T-cell (primary cell): ENCODE measurements at regions not wholly inside any gene's neighbourhood (a gene's known extent, or its start where the extent isn't known, plus 50 kb on each side); places are given as distances from the start of the nearest gene placed in this dataset.
"Not testable (repeated sequence)": the region's sequence is repeated elsewhere in the genome, so short reads cannot be mapped to it uniquely, and the experiment has no call there.

ENCODE experiments used
- ATAC-seq, 4 experiments: fragments of 200-7000 bp in 3 of 4; fragments of 150-1000 bp in 1 of 4; cut with Tn5 transposase; replicated peaks in 1 of 4; 1 replicate in 3 of 4; 2 replicates in 1 of 4; pipeline ENCODE4 v1.10.0; 2021; ENCODE audit warnings: moderate library complexity in 3 of 4, mild to moderate bottlenecking in 2 of 4, moderate number of reproducible peaks in 1 of 4
- CTCF ChIA-PET, 2 donors: fragments of 300-600 bp; sonication (Branson Sonifier 250); formaldehyde crosslinking; loops; one replicate each; lab custom pipeline; 2022; ENCODE audit warnings: antibody characterized with exemption in 2 of 2; lab: Charles Lee
- POLR2A ChIA-PET, 2 donors: fragments of 300-600 bp; sonication (Branson Sonifier 250); formaldehyde crosslinking; loops; one replicate each; lab custom pipeline; 2022; ENCODE audit warnings: antibody characterized with exemption in 2 of 2; lab: Charles Lee
- DNase-seq, 35 experiments: peaks; one replicate each; pipeline versions ENCODE4 v3.0.0 to v3.0.0-alpha.2; 2013 to 2023
- H3K27ac ChIP-seq: one replicate; pipeline ENCODE4 v1.5.1; 2013; ENCODE audit warnings: low read length
- H3K27me3 ChIP-seq, 2 experiments: replicated peaks in 1 of 2; 1 replicate in 1 of 2; 2 replicates in 1 of 2; pipeline versions ENCODE4 v1.6.1 to v1.7.0; 2013; ENCODE audit warnings: low read length in 1 of 2, mixed read lengths in 1 of 2; ENCODE audit not compliant: control insufficient read depth in 2 of 2, insufficient read depth in 2 of 2; ENCODE audit errors: extremely low read depth in 1 of 2
- H3K36me3 ChIP-seq, 2 donors: 1 replicate in 1 of 2; 2 replicates in 1 of 2; pipeline versions ENCODE4 v1.6.1 to v1.7.0; 2013; ENCODE audit warnings: low read length in 1 of 2; ENCODE audit not compliant: control insufficient read depth in 2 of 2, insufficient read depth in 1 of 2; ENCODE audit errors: extremely low read depth in 1 of 2
- H3K4me1 ChIP-seq, 2 experiments: 1 replicate in 1 of 2; 2 replicates in 1 of 2; pipeline versions ENCODE4 v1.6.1 to v1.7.0; 2013; ENCODE audit warnings: low read length in 2 of 2, mixed read lengths in 1 of 2; ENCODE audit not compliant: insufficient read depth in 2 of 2, control insufficient read depth in 1 of 2; ENCODE audit errors: extremely low read depth in 1 of 2
- H3K4me3 ChIP-seq, 2 donors: 1 replicate in 1 of 2; 2 replicates in 1 of 2; pipeline versions ENCODE4 v1.5.1 to v1.7.0; 2013; ENCODE audit warnings: mild to moderate bottlenecking in 2 of 2, low read length in 1 of 2, moderate library complexity in 1 of 2; ENCODE audit not compliant: control insufficient read depth in 1 of 2; ENCODE audit errors: extremely low read depth in 1 of 2
- H3K9me3 ChIP-seq: 2 replicates; pipeline ENCODE4 v1.7.0; 2013
- H3K27ac Mint-ChIP-seq, 2 donors: one replicate each; pipeline ENCODE4 v1.8.0; 2020 to 2021; ENCODE audit warnings: mild to moderate bottlenecking in 2 of 2, mixed read lengths in 2 of 2
- H3K27me3 Mint-ChIP-seq, 2 donors: one replicate each; pipeline ENCODE4 v1.8.0; 2021 to 2022; ENCODE audit warnings: mixed read lengths in 2 of 2
- H3K36me3 Mint-ChIP-seq: one replicate; pipeline ENCODE4 v1.8.0; 2021; ENCODE audit warnings: mixed read lengths
- H3K4me1 Mint-ChIP-seq, 3 donors: one replicate each; pipeline ENCODE4 v1.8.0; 2020 to 2022; ENCODE audit warnings: mixed read lengths in 3 of 3, mild to moderate bottlenecking in 1 of 3
- H3K4me3 Mint-ChIP-seq, 3 donors: one replicate each; pipeline ENCODE4 v1.8.0; 2020 to 2022; ENCODE audit warnings: mild to moderate bottlenecking in 3 of 3, mixed read lengths in 3 of 3, moderate library complexity in 3 of 3
- H3K9me3 Mint-ChIP-seq, 3 donors: one replicate each; pipeline ENCODE4 v1.8.0; 2020 to 2022; ENCODE audit warnings: mixed read lengths in 3 of 3
- WGBS: methylation state at CpG from one replicate; pipeline ENCODE4 v1.1.5; 2013; ENCODE audit warnings: missing lambda C conversion rate; ENCODE audit not compliant: insufficient coverage; 5-methylcytosine and 5-hydroxymethylcytosine counted together

GRCh38 chr2:129192841-129193253, 786.6 kb upstream of the RAB6C start:
- POLR2A ChIA-PET = no interaction called here
- no peak for DNase-seq
- Mint-ChIP-seq H3K4me3 (no peak overlapping the region), H3K27me3 (peaks cover 0 to 2% of the 10 kb centered on the region in 2 donors), H3K4me1 (no peaks in the 10 kb centered on the region), H3K36me3 (no peaks in the 10 kb centered on the region), H3K9me3 (no peaks in the 10 kb centered on the region), H3K27ac (no peak overlapping the region)
- H3K27ac ChIP-seq = no peak overlapping the region
- CTCF ChIA-PET = no interaction called here
- no peaks in the 10 kb centered on the region for H3K4me1 ChIP-seq
- H3K27me3 ChIP-seq = peaks cover 0 to 9% of the 10 kb centered on the region in 2 experiments
- no peaks in the 10 kb centered on the region for H3K36me3 ChIP-seq
- H3K9me3 ChIP-seq = no peaks in the 10 kb centered on the region
- ATAC-seq = no peak
- H3K4me3 ChIP-seq = no peak overlapping the region
- 94% methylated on average over 8 of the region's 8 CpGs for WGBS

GRCh38 chr2:129193961-129194360, 785.5 kb upstream of the RAB6C start:
- Mint-ChIP-seq H3K36me3 (no peaks in the 10 kb centered on the region), H3K9me3 (no peaks in the 10 kb centered on the region), H3K27me3 (peaks cover 0 to 1% of the 10 kb centered on the region in 2 donors), H3K4me3 (no peak overlapping the region), H3K27ac (no peak overlapping the region), H3K4me1 (no peaks in the 10 kb centered on the region)
- ATAC-seq = no peak
- Histone ChIP-seq H3K4me1 (no peaks in the 10 kb centered on the region), H3K27ac (no peak overlapping the region), H3K27me3 (peaks cover 0 to 6% of the 10 kb centered on the region in 2 experiments), H3K36me3 (no peaks in the 10 kb centered on the region), H3K9me3 (no peaks in the 10 kb centered on the region), H3K4me3 (no peak overlapping the region)
- POLR2A ChIA-PET = no interaction called here
- CTCF ChIA-PET = no interaction called here
- 43% methylated on average over 2 of the region's 4 CpGs for WGBS
- no peak for DNase-seq

GRCh38 chr2:129199501-129199900, 780.0 kb upstream of the RAB6C start:
- no peaks in the 10 kb centered on the region for H3K9me3 ChIP-seq
- no peaks in the 10 kb centered on the region for H3K36me3 Mint-ChIP-seq
- no peaks in the 10 kb centered on the region for H3K36me3 ChIP-seq
- H3K27me3 Mint-ChIP-seq = no peaks in the 10 kb centered on the region
- WGBS = 92% methylated on average over 3 of the region's 5 CpGs
- H3K4me1 Mint-ChIP-seq = no peaks in the 10 kb centered on the region
- no peaks in the 10 kb centered on the region for H3K27me3 ChIP-seq
- ChIA-PET POLR2A (no interaction called here), CTCF (no interaction called here)
- no peak overlapping the region for H3K4me3 ChIP-seq
- no peak overlapping the region for H3K27ac Mint-ChIP-seq
- H3K9me3 Mint-ChIP-seq = no peaks in the 10 kb centered on the region
- H3K4me3 Mint-ChIP-seq = no peak overlapping the region
- no peaks in the 10 kb centered on the region for H3K4me1 ChIP-seq
- DNase-seq (no peak), ATAC-seq (no peak)
- no peak overlapping the region for H3K27ac ChIP-seq

GRCh38 chr2:129201696-129202095, 777.8 kb upstream of the RAB6C start:
- Histone ChIP-seq H3K27me3 (peaks cover 0 to 2% of the 10 kb centered on the region in 2 experiments), H3K36me3 (no peaks in the 10 kb centered on the region), H3K9me3 (no peaks in the 10 kb centered on the region), H3K4me1 (no peaks in the 10 kb centered on the region), H3K4me3 (no peak overlapping the region), H3K27ac (no peak overlapping the region)
- no CpG with 5 or more reads among the region's 2 CpGs for WGBS
- Mint-ChIP-seq H3K27ac (no peak overlapping the region), H3K9me3 (peaks cover 0 to 2% (median 0%) of the 10 kb centered on the region in 3 donors), H3K4me1 (no peaks in the 10 kb centered on the region), H3K27me3 (no peaks in the 10 kb centered on the region), H3K36me3 (no peaks in the 10 kb centered on the region), H3K4me3 (no peak overlapping the region)
- POLR2A ChIA-PET = no interaction called here
- DNase-seq (no peak), ATAC-seq (no peak)
- CTCF ChIA-PET = no interaction called here

- no CpG with 5 or more reads among the region's 3 CpGs for WGBS
- ChIA-PET POLR2A (no interaction called here), CTCF (no interaction called here)
- ATAC-seq (no peak), DNase-seq (no peak)
- H3K27me3 Mint-ChIP-seq = no peaks in the 10 kb centered on the region
- H3K4me3 ChIP-seq = no peak overlapping the region
- peaks cover 0 to 2% of the 10 kb centered on the region in 2 experiments for H3K27me3 ChIP-seq
- H3K4me1 ChIP-seq = no peaks in the 10 kb centered on the region
- H3K9me3 Mint-ChIP-seq = peaks cover 0 to 2% (median 0%) of the 10 kb centered on the region in 3 donors
- H3K36me3 Mint-ChIP-seq = no peaks in the 10 kb centered on the region
- no peaks in the 10 kb centered on the region for H3K9me3 ChIP-seq
- no peak overlapping the region for H3K27ac Mint-ChIP-seq
- H3K36me3 ChIP-seq = no peaks in the 10 kb centered on the region
- H3K4me1 Mint-ChIP-seq = no peaks in the 10 kb centered on the region
- no peak overlapping the region for H3K27ac ChIP-seq
- no peak overlapping the region for H3K4me3 Mint-ChIP-seq
These were observed 776.1 kb upstream of the RAB6C start for GRCh38 chr2:129203331-129203730.

- H3K4me3 Mint-ChIP-seq, H3K27ac Mint-ChIP-seq, H3K9me3 Mint-ChIP-seq, H3K9me3 ChIP-seq, CTCF ChIA-PET, H3K27me3 ChIP-seq, H3K4me1 ChIP-seq, POLR2A ChIA-PET, H3K27ac ChIP-seq, H3K4me1 Mint-ChIP-seq, H3K36me3 Mint-ChIP-seq, DNase-seq, ATAC-seq, H3K27me3 Mint-ChIP-seq, H3K4me3 ChIP-seq, H3K36me3 ChIP-seq: not testable (repeated sequence)
- no CpG with 5 or more reads among the region's 2 CpGs for WGBS
These were observed 774.9 kb upstream of the RAB6C start for GRCh38 chr2:129204581-129204980.

GRCh38 chr2:129205176-129205575, 774.3 kb upstream of the RAB6C start:
- no peaks in the 10 kb centered on the region for H3K4me1 ChIP-seq
- Mint-ChIP-seq H3K36me3 (no peaks in the 10 kb centered on the region), H3K9me3 (peaks cover 0 to 2% (median 0%) of the 10 kb centered on the region in 3 donors), H3K4me3 (no peak overlapping the region), H3K4me1 (no peaks in the 10 kb centered on the region), H3K27ac (no peak overlapping the region), H3K27me3 (no peaks in the 10 kb centered on the region)
- H3K36me3 ChIP-seq = no peaks in the 10 kb centered on the region
- H3K27ac ChIP-seq = no peak overlapping the region
- H3K9me3 ChIP-seq = no peaks in the 10 kb centered on the region
- DNase-seq (no peak), ATAC-seq (no peak)
- ChIA-PET CTCF (no interaction called here), POLR2A (interaction anchor here in 1 of 2 donors (0.6 kb wide), 1 partner anchor 483 kb away, joined by 3 read pairs; no protein-coding TSS in a partner anchor)
- no peak overlapping the region for H3K4me3 ChIP-seq
- peaks cover 0 to 2% of the 10 kb centered on the region in 2 experiments for H3K27me3 ChIP-seq
- WGBS = no CpG with 5 or more reads among the region's 1 CpG
